Cerebellar cortex (tissue), 1 donor: ENCODE measurements at regions not wholly inside any gene's neighbourhood (a gene's known extent, or its start where the extent isn't known, plus 50 kb on each side); places are given as distances from the start of the nearest gene placed in this dataset.

Source experiments
- DNase-seq: peaks from one replicate; pipeline ENCODE4 v3.0.0-alpha.2; 2015; ENCODE audit warnings: low spot score

- no peak for DNase-seq
Observed at GRCh38 chr20:4512891-4513550, 173.2 kb upstream of the PRNP start.

- DNase-seq = no peak
Observed at GRCh38 chr20:4511776-4512175, 174.5 kb upstream of the PRNP start.

GRCh38 chr20:4509825-4510522, 176.3 kb upstream of the PRNP start:
- DNase-seq = no peak

- DNase-seq = no peak
Observed at GRCh38 chr20:4508773-4509172, 177.5 kb upstream of the PRNP start.

- DNase-seq = no peak
Observed at GRCh38 chr20:4507288-4507719, 179.0 kb upstream of the PRNP start.

GRCh38 chr20:4504814-4505213, 181.4 kb upstream of the PRNP start:
- DNase-seq = no peak

GRCh38 chr20:4502756-4503155, 183.5 kb upstream of the PRNP start:
- no peak for DNase-seq

- no peak for DNase-seq
Observed at GRCh38 chr20:4493386-4493785, 192.9 kb upstream of the PRNP start.

GRCh38 chr20:4491643-4492042, 194.6 kb upstream of the PRNP start:
- DNase-seq = no peak

GRCh38 chr20:4490606-4491280, 195.5 kb upstream of the PRNP start:
- no peak for DNase-seq

- DNase-seq = no peak
Observed at GRCh38 chr20:4490045-4490444, 196.2 kb upstream of the PRNP start.

GRCh38 chr20:4488407-4489339, 197.6 kb upstream of the PRNP start:
- no peak for DNase-seq

- no peak for DNase-seq
Observed at GRCh38 chr20:4484379-4484997, 201.8 kb upstream of the PRNP start.

- DNase-seq = no peak
Observed at GRCh38 chr20:4483961-4484360, 202.3 kb upstream of the PRNP start.

GRCh38 chr20:4483486-4483885, 202.8 kb upstream of the PRNP start:
- DNase-seq = no peak

- DNase-seq = no peak
Observed at GRCh38 chr20:4480104-4480503, 206.2 kb upstream of the PRNP start.

GRCh38 chr20:4476903-4477500, 209.3 kb upstream of the PRNP start:
- no peak for DNase-seq

- DNase-seq = no peak
Observed at GRCh38 chr20:4472906-4473305, 213.3 kb upstream of the PRNP start.

GRCh38 chr20:4471221-4471620, 215.0 kb upstream of the PRNP start:
- DNase-seq = no peak

- no peak for DNase-seq
Observed at GRCh38 chr20:4470375-4470774, 215.9 kb upstream of the PRNP start.

- no peak for DNase-seq
Observed at GRCh38 chr20:4469910-4470309, 216.3 kb upstream of the PRNP start.
